ENCODE measurements at regions not wholly inside any gene's neighbourhood (a gene's known extent, or its start where the extent isn't known, plus 50 kb on each side); places are given as distances from the start of the nearest gene placed in this dataset.
"Not testable (repeated sequence)": the region's sequence is repeated elsewhere in the genome, so short reads cannot be mapped to it uniquely, and the experiment has no call there.

GRCh38 chr1:199498802-199499201, 528.7 kb upstream of the NR5A2 start:
- TF ChIP-seq CTCF (IDR thresholded peaks at IDR 0.05; ENCODE audit: low read depth, low read length); EZH2phosphoT487 (IDR thresholded peaks at IDR 0.05; ENCODE audit: low read depth): not testable (repeated sequence)

Measured in OCI-LY3 (cell line).